Endothelial cell of umbilical vein (primary cell): ENCODE measurements at regions not wholly inside any gene's neighbourhood (a gene's known extent, or its start where the extent isn't known, plus 50 kb on each side); places are given as distances from the start of the nearest gene placed in this dataset.

Experiments
- BruUV-seq: library from RNA; stranded (reverse); fragments of 400-500 nt; replicated peaks from 2 replicates; lab custom pipeline; 2021; lab: Mats Ljungman, UMichigan
- CTCF ChIA-PET: fragments of 300-600, 350-600 bp; sonication (Branson Sonifier 250); formaldehyde crosslinking; loops from one replicate; lab custom pipeline; 2021; ENCODE audit warnings: antibody characterized with exemption, inconsistent platforms; lab: Charles Lee
- POLR2A ChIA-PET: fragments of 300-600, 350-600 bp; sonication (Branson Sonifier 250); formaldehyde crosslinking; loops from one replicate; lab custom pipeline; 2021; ENCODE audit warnings: antibody characterized with exemption, inconsistent platforms; lab: Charles Lee
- DNase-seq: peaks from one replicate; pipeline ENCODE4 v3.0.0-alpha.2; 2011; ENCODE audit warnings: low read depth, low spot score
- FAIRE-seq: peaks from 2 replicates; lab custom pipeline; 2011; peaks lifted over from hg19 to GRCh38; lab: Jason Lieb, UNC
- H2AFZ ChIP-seq: 2 replicates; pipeline ENCODE4 v1.6.0; 2012; ENCODE audit warnings: low read depth, low read length, control low read depth, inconsistent platforms
- H3K27ac ChIP-seq: 2 replicates; pipeline ENCODE4 v1.5.1; 2011; ENCODE audit warnings: low read depth, mild to moderate bottlenecking, control low read depth, low read length, moderate library complexity; ENCODE audit not compliant: insufficient read depth
- H3K27me3 ChIP-seq, 2 experiments: 2 replicates each; pipeline versions ENCODE4 v1.6.0 to v1.6.1; 2011; ENCODE audit warnings: low read length in 2 of 2, mixed read lengths in 1 of 2; ENCODE audit not compliant: control insufficient read depth in 2 of 2, insufficient read depth in 2 of 2
- H3K36me3 ChIP-seq, 2 experiments: 2 replicates in 1 of 2; 3 replicates in 1 of 2; pipeline ENCODE4 v1.5.1; 2011; ENCODE audit warnings: low read length in 2 of 2, mild to moderate bottlenecking in 1 of 2, moderate library complexity in 1 of 2; ENCODE audit not compliant: control insufficient read depth in 2 of 2, insufficient read depth in 2 of 2; ENCODE audit errors: extremely low read depth in 1 of 2
- H3K4me1 ChIP-seq: 3 replicates; pipeline ENCODE4 v1.5.1; 2011; ENCODE audit warnings: mild to moderate bottlenecking, low read length; ENCODE audit not compliant: control insufficient read depth, insufficient read depth; ENCODE audit errors: extremely low read depth
- H3K4me2 ChIP-seq: 2 replicates; pipeline ENCODE4 v1.6.1; 2011; ENCODE audit warnings: low read length, control low read depth, mixed read lengths; ENCODE audit not compliant: insufficient read depth
- H3K4me3 ChIP-seq, 3 experiments: fragments of 200-600 bp in 1 of 3; sonication (generic), shearing (Covaris generic) in 1 of 3; replicated peaks in 1 of 3; 2 replicates each; pipeline ENCODE4 v1.5.1; 2011 to 2016; ENCODE audit warnings: control low read depth in 3 of 3, low read length in 3 of 3, mild to moderate bottlenecking in 2 of 3, inconsistent platforms in 1 of 3, low read depth in 1 of 3, moderate library complexity in 1 of 3; ENCODE audit not compliant: insufficient read depth in 1 of 3
- H3K79me2 ChIP-seq: 2 replicates; pipeline ENCODE4 v1.6.0; 2012; ENCODE audit warnings: low read length, inconsistent platforms; ENCODE audit not compliant: control insufficient read depth, insufficient read depth
- H3K9ac ChIP-seq: replicated peaks from 2 replicates; pipeline ENCODE3; 2011; ENCODE audit warnings: low read length, control low read depth; ENCODE audit not compliant: insufficient read depth; ENCODE audit errors: extremely low read depth
- H3K9me1 ChIP-seq: replicated peaks from 3 replicates; pipeline ENCODE4 v1.6.0; 2011; ENCODE audit warnings: mild to moderate bottlenecking, low read length; ENCODE audit not compliant: control insufficient read depth, insufficient read depth; ENCODE audit errors: extremely low read depth
- H3K9me3 ChIP-seq: replicated peaks from 2 replicates; pipeline ENCODE4 v1.5.1; 2012; ENCODE audit warnings: low read length, inconsistent platforms; ENCODE audit not compliant: control insufficient read depth, insufficient read depth
- H4K20me1 ChIP-seq: replicated peaks from 2 replicates; pipeline ENCODE3; 2011; ENCODE audit warnings: mild to moderate bottlenecking, low read length; ENCODE audit not compliant: control insufficient read depth, insufficient read depth; ENCODE audit errors: extremely low read depth
- EZH2 ChIP-seq: IDR thresholded peaks from 2 replicates; pipeline ENCODE4 v1.6.1; 2012; ENCODE audit warnings: borderline replicate concordance, low read depth, mild to moderate bottlenecking, moderate library complexity, low read length, inconsistent platforms; ENCODE audit not compliant: severe bottlenecking
- FOS ChIP-seq: IDR thresholded peaks from 2 replicates; pipeline ENCODE4 v1.6.1; 2011; ENCODE audit warnings: mild to moderate bottlenecking, low read length, moderate library complexity, borderline replicate concordance; ENCODE audit not compliant: insufficient read depth
- GATA2 ChIP-seq: IDR thresholded peaks from 2 replicates; pipeline ENCODE4 v1.7.0; 2011; ENCODE audit warnings: low read depth, mild to moderate bottlenecking, moderate library complexity, mixed read lengths, low read length; ENCODE audit not compliant: insufficient read length, insufficient read depth
- JUN ChIP-seq: IDR thresholded peaks from 2 replicates; pipeline ENCODE4 v1.6.1; 2011; ENCODE audit warnings: borderline replicate concordance, low read depth; ENCODE audit not compliant: insufficient read length, insufficient read depth
- MYC ChIP-seq: IDR thresholded peaks from one replicate; pipeline ENCODE4 v1.6.1; 2011; ENCODE audit warnings: mild to moderate bottlenecking, low read depth, low read length
- POLR2A ChIP-seq: IDR thresholded peaks from 2 replicates; pipeline ENCODE4 v1.6.1; 2012; ENCODE audit warnings: low read depth, mild to moderate bottlenecking, control low read depth, low read length
- POLR2AphosphoS5 ChIP-seq: IDR thresholded peaks from 2 replicates; pipeline ENCODE4 v1.6.1; 2012; ENCODE audit warnings: low read depth, mild to moderate bottlenecking, control low read depth, low read length, moderate library complexity; ENCODE audit not compliant: insufficient read depth
- dilution Hi-C: fragments of 300-500 bp; cut with MboI; formaldehyde crosslinking; loops from one replicate; pipeline ENCODE4 v1.15.0; 2019; ENCODE audit warnings: low sequenced_read_pairs; ENCODE audit not compliant: extremely low pct_ligation_motif_present
- intact Hi-C: fragments of 100-400 bp; cut with micrococcal nuclease; formaldehyde crosslinking; loops from one replicate; pipeline ENCODE4 v1.10.0; 2022
- TF ChIP-seq, protein P1 (sequence below), 2 donors: IDR thresholded peaks; 1 replicate in 1 of 2; 2 replicates in 1 of 2; pipeline ENCODE4 v1.5.1; 2011; ENCODE audit warnings: low read length in 2 of 2, mild to moderate bottlenecking in 2 of 2, moderate library complexity in 2 of 2, control low read depth in 1 of 2, inconsistent platforms in 1 of 2, low read depth in 1 of 2; ENCODE audit not compliant: insufficient read depth in 1 of 2; ENCODE audit errors: extremely low read depth in 1 of 2
- TF ChIP-seq, protein P2 (sequence below): IDR thresholded peaks from 2 replicates; pipeline ENCODE4 v1.6.1; 2011; ENCODE audit not compliant: insufficient read depth, insufficient read length

DNA sequence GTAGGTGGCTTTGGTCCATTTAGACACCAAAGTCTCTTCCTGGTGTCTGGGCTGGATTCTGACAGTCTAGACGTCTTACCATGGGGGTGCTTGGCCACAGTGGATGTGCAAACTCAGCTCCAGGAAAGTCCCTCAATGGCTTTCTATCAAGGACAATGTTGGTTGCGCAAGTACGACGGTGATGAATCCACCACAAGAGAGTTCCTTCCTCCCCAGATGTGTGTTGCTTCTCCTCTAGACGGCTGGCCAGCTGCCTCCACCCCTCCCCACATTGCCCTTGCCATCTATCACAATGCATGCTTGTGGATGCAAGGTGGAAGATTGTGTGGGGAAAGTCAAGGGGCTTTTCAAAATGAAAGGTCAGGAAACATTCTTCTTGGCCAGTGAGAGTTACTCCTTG, 89.7 kb upstream of the IRX2 start:
- TF ChIP-seq, protein P1, sequence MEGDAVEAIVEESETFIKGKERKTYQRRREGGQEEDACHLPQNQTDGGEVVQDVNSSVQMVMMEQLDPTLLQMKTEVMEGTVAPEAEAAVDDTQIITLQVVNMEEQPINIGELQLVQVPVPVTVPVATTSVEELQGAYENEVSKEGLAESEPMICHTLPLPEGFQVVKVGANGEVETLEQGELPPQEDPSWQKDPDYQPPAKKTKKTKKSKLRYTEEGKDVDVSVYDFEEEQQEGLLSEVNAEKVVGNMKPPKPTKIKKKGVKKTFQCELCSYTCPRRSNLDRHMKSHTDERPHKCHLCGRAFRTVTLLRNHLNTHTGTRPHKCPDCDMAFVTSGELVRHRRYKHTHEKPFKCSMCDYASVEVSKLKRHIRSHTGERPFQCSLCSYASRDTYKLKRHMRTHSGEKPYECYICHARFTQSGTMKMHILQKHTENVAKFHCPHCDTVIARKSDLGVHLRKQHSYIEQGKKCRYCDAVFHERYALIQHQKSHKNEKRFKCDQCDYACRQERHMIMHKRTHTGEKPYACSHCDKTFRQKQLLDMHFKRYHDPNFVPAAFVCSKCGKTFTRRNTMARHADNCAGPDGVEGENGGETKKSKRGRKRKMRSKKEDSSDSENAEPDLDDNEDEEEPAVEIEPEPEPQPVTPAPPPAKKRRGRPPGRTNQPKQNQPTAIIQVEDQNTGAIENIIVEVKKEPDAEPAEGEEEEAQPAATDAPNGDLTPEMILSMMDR (IDR thresholded peaks at IDR 0.05; ENCODE audit: extremely low read depth in 1 of 2, insufficient read depth in 1 of 2, low read depth in 1 of 2, low read length in 2 of 2), result no peak
- no peak for TF ChIP-seq POLR2A
- no peak for TF ChIP-seq MYC
- TF ChIP-seq, protein P2, sequence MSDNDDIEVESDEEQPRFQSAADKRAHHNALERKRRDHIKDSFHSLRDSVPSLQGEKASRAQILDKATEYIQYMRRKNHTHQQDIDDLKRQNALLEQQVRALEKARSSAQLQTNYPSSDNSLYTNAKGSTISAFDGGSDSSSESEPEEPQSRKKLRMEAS, result no peak
- TF ChIP-seq EZH2, result no peak
- TF ChIP-seq JUN, result no peak
- TF ChIP-seq POLR2AphosphoS5, result no peak
- no peak for TF ChIP-seq FOS
- no peak for TF ChIP-seq GATA2
- ChIA-PET CTCF (no interaction called here), POLR2A (no interaction called here)
- Histone ChIP-seq H3K4me1 (no peaks in the 10 kb centered on the region), H3K9me1 (no peaks in the 10 kb centered on the region), H3K27ac (no peak overlapping the region), H2AFZ (no peak overlapping the region), H3K27me3 (no peaks in the 10 kb centered on the region), H3K9ac (no peak overlapping the region), H3K9me3 (peaks cover 7% of the 10 kb centered on the region), H3K79me2 (no peaks in the 10 kb centered on the region), H3K4me2 (no peak overlapping the region), H4K20me1 (no peaks in the 10 kb centered on the region), H3K4me3 (no peak overlapping the region), H3K36me3 (no peaks in the 10 kb centered on the region)
- DNase-seq, result no peak
- intact Hi-C loops, result no loop called here
- no TSS peak for BruUV-seq
- FAIRE-seq, result no peak
- dilution Hi-C loops, result no loop called here
